GM03348 (cell line): ENCODE measurements at regions not wholly inside any gene's neighbourhood (a gene's known extent, or its start where the extent isn't known, plus 50 kb on each side); places are given as distances from the start of the nearest gene placed in this dataset.
"Not testable (repeated sequence)": the region's sequence is repeated elsewhere in the genome, so short reads cannot be mapped to it uniquely, and the experiment has no call there.

Experiments used
- DNase-seq: peaks from one replicate; pipeline ENCODE4 v3.0.0; 2012; ENCODE audit warnings: low spot score

DNA sequence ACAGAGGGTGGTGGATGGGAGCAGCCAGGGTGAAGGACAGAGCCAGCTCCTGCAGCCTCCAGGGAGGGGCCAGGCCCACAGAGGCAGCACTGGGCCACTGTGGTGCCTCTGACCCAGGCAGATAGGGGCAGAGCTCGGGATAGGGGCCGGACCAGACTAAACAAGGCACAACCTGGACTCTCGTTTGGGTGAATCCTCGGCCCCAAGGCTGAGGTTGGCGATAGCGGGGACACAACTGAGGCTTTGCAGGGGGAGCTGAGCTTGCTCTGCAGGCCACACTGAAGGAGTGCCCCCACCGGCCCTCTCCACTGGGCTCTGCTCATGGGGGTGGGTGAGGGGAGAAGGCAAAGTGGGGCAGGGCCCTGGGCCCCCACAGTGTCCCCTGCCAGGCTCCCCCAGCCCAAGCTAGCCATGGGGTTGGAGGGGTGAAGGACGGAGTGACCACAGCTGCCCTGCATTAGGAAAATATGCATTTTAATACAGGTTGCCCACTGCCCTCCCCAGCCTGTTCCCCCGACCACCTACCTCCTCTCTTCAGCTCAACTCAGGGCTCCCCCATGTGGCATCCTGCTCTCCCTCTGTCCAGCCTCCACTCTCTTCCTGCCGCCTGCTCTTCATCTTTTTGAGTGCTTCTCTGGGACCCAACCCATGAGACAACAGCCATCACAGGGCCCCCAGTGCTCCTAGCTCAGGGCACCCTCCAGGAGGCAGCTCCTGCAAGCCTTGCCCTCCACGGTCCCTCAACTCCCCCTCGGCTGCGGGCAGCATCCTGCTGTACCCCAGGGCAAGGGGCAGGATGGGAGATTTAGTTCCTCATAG is 152.8 kb downstream of the INHBB start:
- DNase-seq = no peak

GRCh38 chr2:120499784-120500495 is 154.0 kb downstream of the INHBB start:
- DNase-seq = no peak

GRCh38 chr2:120501591-120501990 is 155.7 kb downstream of the INHBB start:
- no peak for DNase-seq

DNA sequence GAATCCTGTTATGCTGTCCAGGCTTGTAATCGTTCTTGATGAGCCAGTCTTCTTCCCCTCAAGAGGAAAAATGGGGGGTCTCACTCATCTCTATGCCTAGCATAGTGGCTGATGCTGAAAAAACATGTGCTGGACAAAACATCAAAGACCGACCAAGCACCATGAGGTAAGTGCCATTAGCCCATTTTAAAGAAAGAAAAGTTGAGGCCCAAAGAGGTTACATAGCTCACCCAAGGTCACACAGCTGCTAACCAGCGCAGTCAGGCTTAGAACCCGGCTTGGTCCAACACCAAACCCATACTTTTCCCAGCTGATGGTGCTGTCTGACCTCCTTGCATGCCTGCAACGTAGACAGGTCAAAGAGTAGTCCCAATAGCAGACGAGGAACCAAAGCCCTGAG is 156.4 kb downstream of the INHBB start:
- no peak for DNase-seq

GRCh38 chr2:120502761-120503160 is 156.8 kb downstream of the INHBB start:
- no peak for DNase-seq

GRCh38 chr2:120503206-120503792 is 157.4 kb downstream of the INHBB start:
- DNase-seq = no peak

GRCh38 chr2:120503793-120504571 is 158.0 kb downstream of the INHBB start:
- DNase-seq = peak; percentile 64

- no peak for DNase-seq
Observed at GRCh38 chr2:120504936-120505705, 159.2 kb downstream of the INHBB start.

DNA sequence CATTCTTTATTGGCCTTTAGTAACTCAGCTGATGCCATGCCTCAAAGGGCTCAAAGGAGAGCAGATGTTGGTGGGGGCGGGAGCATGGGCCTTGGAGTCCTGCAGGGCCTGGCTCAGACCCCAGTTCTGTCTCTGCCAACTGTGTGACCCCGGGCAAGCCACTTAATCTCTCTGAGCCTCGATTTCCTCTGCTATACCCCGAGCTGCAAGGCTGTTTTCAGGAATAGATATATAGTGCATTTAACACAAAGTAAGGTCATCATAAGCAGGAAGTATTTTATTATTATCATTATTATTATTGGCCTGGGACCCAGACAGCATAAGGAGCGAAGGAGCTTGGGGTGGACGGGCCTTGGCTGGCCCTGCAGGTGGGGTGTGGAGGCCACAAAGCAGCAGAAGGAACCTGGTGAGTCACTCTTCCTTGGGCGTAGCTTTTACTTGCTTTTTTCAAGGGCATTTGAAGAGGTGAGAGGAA is 162.7 kb downstream of the INHBB start:
- DNase-seq = no peak

GRCh38 chr2:120509213-120509815 is 163.4 kb downstream of the INHBB start:
- DNase-seq = no peak

DNA sequence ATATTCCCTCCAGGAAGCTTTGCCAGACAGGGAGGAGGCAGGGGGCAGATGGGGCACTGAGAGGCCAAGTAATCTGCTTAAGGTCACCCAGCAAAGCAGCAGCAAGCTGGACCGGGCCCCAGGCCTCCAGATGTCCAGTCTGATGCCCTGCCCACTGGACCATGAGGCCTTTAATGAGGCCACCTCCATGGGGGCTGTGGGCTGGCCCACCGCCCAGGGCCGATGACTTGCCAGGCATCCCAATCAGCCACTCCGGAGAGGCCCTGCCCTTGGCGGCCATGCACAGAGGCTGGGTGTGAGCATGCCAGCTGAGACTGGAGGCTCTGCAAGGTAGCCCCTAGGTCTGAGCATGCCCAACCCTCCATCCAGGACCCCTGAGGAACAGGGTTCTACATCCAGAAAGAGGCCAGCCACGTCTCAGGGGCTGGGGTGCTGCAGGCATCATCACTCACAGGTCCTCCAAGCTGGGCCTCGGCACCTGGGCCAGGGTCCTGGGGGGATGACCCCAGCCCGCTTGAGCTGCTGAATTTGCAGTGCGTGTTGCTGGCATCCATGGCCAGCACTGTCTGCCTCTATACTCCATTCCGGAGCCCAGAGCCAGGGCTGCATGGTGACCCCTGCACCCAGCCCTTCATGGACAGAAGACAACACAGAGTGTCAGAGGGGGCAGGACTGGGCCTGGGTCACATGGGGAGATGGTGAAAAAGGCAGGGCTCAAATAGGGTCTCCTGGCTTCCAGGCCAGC is 164.2 kb downstream of the INHBB start:
- DNase-seq = no peak

DNA sequence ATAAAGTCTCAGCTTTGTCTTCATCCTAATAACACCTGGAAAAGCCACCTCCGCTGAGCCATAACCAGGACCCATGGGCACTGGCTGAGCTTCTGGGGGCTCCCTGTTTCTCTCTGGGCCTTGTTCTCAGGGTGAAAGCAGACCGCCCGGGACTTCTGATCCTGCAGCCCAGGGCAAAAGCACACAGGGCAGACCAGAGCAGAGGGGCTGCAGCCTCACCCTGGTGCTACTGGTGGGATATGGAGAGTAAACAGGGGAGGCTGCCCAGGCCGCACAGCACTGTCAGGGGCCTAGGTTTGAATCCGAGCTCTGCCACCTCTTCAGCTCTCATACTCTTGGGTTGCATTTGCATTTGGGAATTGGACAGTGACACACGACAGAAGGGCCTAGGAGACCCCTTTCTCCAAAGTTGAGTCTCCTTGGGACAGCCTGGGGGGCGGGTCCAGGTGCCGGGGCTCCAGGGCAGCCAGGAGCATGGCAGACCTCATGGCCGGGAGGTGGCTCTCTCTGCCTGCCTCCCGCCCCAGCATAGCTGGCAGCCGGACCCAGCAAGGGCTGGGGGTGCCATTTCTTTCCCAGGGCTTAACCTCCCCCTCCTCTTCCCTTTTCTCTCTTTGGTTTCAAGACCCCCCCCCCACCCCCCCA is 164.9 kb downstream of the INHBB start:
- no peak for DNase-seq

DNA sequence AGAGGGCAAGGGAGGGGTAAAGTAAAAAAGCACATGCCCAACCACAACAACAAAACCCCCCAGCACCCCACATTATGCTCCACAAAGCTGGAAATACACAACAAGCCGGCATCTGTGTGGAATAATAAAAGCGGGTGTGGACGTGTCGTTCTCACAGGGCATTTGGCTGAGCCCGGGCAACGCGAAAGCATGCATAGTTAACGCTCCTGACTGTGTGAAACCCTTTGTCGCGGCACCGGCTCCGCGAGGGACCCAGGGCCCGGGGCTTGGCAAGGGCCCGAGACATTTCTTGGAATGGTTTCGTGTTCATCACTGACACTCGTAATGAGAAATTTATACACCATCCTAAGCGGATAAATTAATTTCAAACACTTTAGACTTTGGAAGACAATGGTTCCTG is 165.6 kb downstream of the INHBB start:
- DNase-seq = no peak

GRCh38 chr2:120511947-120512710 is 166.2 kb downstream of the INHBB start:
- no peak for DNase-seq

- DNase-seq = no peak
Observed at GRCh38 chr2:120513776-120514357, 167.9 kb downstream of the INHBB start.

- DNase-seq = no peak
Observed at GRCh38 chr2:120514521-120514920, 168.6 kb downstream of the INHBB start.

- DNase-seq = not testable (repeated sequence)
Observed at GRCh38 chr2:120515066-120515758, 169.3 kb downstream of the INHBB start.
